GM12878 (cell line): ENCODE measurements at regions not wholly inside any gene's neighbourhood (a gene's known extent, or its start where the extent isn't known, plus 50 kb on each side); places are given as distances from the start of the nearest gene placed in this dataset.

ENCODE experiments used
- ATAC-seq: fragments of 200-7000 bp; cut with Tn5 transposase; 3 replicates; pipeline ENCODE4 v1.9.1; 2020; ENCODE audit warnings: mild to moderate bottlenecking, moderate library complexity
- BruUV-seq: library from RNA; stranded (reverse); fragments of 400-500 nt; replicated peaks from 2 replicates; lab custom pipeline; 2021; lab: Mats Ljungman, UMichigan
- CTCF ChIA-PET: fragments of 300-600 bp; sonication (Branson Sonifier 250); formaldehyde crosslinking; extraction: SDS; loops from one replicate; lab custom pipeline; 2021; ENCODE audit warnings: inconsistent platforms; lab: Yijun Ruan, JAX
- POLR2A ChIA-PET: fragments of 350-600 bp; formaldehyde crosslinking; extraction: SDS; loops from one replicate; lab custom pipeline; 2021; ENCODE audit warnings: inconsistent platforms; lab: Charles Lee
- RAD21 ChIA-PET: fragments of 300-600 bp; sonication (Branson Sonifier 250); formaldehyde crosslinking; loops from one replicate; lab custom pipeline; 2023; ENCODE audit warnings: antibody characterized with exemption; ENCODE audit not compliant: unreplicated experiment; lab: Charles Lee
- SMC1A ChIA-PET: fragments of 300-600 bp; sonication (Branson Sonifier 250); formaldehyde crosslinking; loops from one replicate; lab custom pipeline; 2023; ENCODE audit not compliant: unreplicated experiment, uncharacterized antibody; lab: Charles Lee
- DNase-seq: peaks from one replicate; pipeline ENCODE4 v3.0.0-alpha.2; 2011; ENCODE audit warnings: low read depth, low spot score
- FAIRE-seq: peaks from 3 replicates; lab custom pipeline; 2011; peaks lifted over from hg19 to GRCh38; lab: Jason Lieb, UNC
- H2AFZ ChIP-seq: 2 replicates; pipeline ENCODE4 v1.6.0; 2011; ENCODE audit warnings: low read depth, low read length, control low read depth; ENCODE audit not compliant: control insufficient read depth
- H3K27ac ChIP-seq: 2 replicates; pipeline ENCODE4 v1.5.1; 2011; ENCODE audit warnings: control low read depth; ENCODE audit not compliant: control insufficient read depth, insufficient read depth
- H3K27me3 ChIP-seq, 2 experiments: replicated peaks in 1 of 2; 2 replicates each; pipeline versions ENCODE4 v1.6.0 to v1.6.1; 2011; ENCODE audit warnings: low read length in 1 of 2; ENCODE audit not compliant: control insufficient read depth in 2 of 2, insufficient read depth in 2 of 2
- H3K36me3 ChIP-seq, 2 experiments: 2 replicates each; pipeline ENCODE4 v1.5.1; 2011; ENCODE audit warnings: low read length in 1 of 2; ENCODE audit not compliant: control insufficient read depth in 2 of 2, insufficient read depth in 2 of 2
- H3K4me1 ChIP-seq: 2 replicates; pipeline ENCODE4 v1.6.1; 2011; ENCODE audit warnings: mild to moderate bottlenecking, low read length, moderate library complexity, mixed read lengths; ENCODE audit not compliant: control insufficient read depth, insufficient read depth
- H3K4me2 ChIP-seq: 2 replicates; pipeline ENCODE4 v1.6.0; 2011; ENCODE audit warnings: control low read depth; ENCODE audit not compliant: control insufficient read depth, insufficient read depth
- H3K4me3 ChIP-seq: fragments of 200-600 bp; sonication (generic); 2 replicates; pipeline ENCODE4 v1.5.1; 2016
- H3K79me2 ChIP-seq: 2 replicates; pipeline ENCODE4 v1.6.0; 2011; ENCODE audit warnings: low read length; ENCODE audit not compliant: control insufficient read depth, insufficient read depth
- H3K9ac ChIP-seq: 2 replicates; pipeline ENCODE4 v1.8.0; 2011; ENCODE audit warnings: low read length, control low read depth, mixed read lengths; ENCODE audit not compliant: control insufficient read depth, insufficient read depth
- H3K9me3 ChIP-seq: replicated peaks from 3 replicates; pipeline ENCODE4 v1.5.1; 2011; ENCODE audit warnings: mild to moderate bottlenecking, low read length; ENCODE audit not compliant: control insufficient read depth, insufficient read depth
- H4K20me1 ChIP-seq: 2 replicates; pipeline ENCODE4 v1.6.0; 2011; ENCODE audit not compliant: control insufficient read depth, insufficient read depth
- FOS ChIP-seq: IDR thresholded peaks from 3 replicates; pipeline ENCODE4 v1.6.1; 2011; ENCODE audit warnings: borderline replicate concordance; ENCODE audit not compliant: insufficient read length; ENCODE audit errors: extremely low read depth
- NBN ChIP-seq: fragments of 450-650 bp; IDR thresholded peaks from 2 replicates; pipeline ENCODE4 v1.6.1; 2016
- WGBS: methylation state at CpG from one replicate; pipeline ENCODE4 v1.1.6; 2016; ENCODE audit warnings: low lambda C conversion rate; ENCODE audit not compliant: insufficient replicate concordance, insufficient coverage; ENCODE audit errors: missing lambda C conversion rate; 5-methylcytosine and 5-hydroxymethylcytosine counted together
- in situ Hi-C: fragments of 300-500 bp; cut with MboI; formaldehyde crosslinking; loops from 9 replicates; pipeline ENCODE4 v1.14.3; 2018; ENCODE audit warnings: mixed read lengths
- intact Hi-C: fragments of 100-400 bp; cut with micrococcal nuclease; formaldehyde crosslinking; loops from one replicate; pipeline ENCODE4 v1.14.2; 2022; ENCODE audit not compliant: unreplicated experiment
- TF ChIP-seq, protein P1 (sequence below): fragments of 450-650 bp; IDR thresholded peaks from 2 replicates; pipeline ENCODE4 v1.6.1; 2017; ENCODE audit warnings: mild to moderate bottlenecking, moderate library complexity

DNA sequence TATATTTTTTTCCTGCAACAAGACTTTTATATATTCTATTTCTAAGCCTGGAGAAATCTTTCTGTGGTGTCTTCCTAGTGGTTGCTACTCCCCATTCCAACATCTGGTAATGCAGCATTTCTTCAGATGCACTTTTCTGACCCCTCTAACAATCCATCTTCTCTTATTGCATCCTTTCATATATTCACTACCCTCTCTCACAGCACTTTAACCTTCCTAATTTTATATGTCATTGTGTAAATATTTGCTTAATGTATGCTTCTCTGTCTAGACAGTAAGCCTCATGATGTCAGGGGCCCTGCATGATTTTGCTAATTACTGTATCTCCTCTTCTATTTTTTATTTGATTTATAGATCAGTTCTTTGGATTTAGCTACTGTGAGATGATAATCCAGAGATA lies 701.6 kb downstream of the KCNA4 start (continued):
- TF ChIP-seq, protein P1, sequence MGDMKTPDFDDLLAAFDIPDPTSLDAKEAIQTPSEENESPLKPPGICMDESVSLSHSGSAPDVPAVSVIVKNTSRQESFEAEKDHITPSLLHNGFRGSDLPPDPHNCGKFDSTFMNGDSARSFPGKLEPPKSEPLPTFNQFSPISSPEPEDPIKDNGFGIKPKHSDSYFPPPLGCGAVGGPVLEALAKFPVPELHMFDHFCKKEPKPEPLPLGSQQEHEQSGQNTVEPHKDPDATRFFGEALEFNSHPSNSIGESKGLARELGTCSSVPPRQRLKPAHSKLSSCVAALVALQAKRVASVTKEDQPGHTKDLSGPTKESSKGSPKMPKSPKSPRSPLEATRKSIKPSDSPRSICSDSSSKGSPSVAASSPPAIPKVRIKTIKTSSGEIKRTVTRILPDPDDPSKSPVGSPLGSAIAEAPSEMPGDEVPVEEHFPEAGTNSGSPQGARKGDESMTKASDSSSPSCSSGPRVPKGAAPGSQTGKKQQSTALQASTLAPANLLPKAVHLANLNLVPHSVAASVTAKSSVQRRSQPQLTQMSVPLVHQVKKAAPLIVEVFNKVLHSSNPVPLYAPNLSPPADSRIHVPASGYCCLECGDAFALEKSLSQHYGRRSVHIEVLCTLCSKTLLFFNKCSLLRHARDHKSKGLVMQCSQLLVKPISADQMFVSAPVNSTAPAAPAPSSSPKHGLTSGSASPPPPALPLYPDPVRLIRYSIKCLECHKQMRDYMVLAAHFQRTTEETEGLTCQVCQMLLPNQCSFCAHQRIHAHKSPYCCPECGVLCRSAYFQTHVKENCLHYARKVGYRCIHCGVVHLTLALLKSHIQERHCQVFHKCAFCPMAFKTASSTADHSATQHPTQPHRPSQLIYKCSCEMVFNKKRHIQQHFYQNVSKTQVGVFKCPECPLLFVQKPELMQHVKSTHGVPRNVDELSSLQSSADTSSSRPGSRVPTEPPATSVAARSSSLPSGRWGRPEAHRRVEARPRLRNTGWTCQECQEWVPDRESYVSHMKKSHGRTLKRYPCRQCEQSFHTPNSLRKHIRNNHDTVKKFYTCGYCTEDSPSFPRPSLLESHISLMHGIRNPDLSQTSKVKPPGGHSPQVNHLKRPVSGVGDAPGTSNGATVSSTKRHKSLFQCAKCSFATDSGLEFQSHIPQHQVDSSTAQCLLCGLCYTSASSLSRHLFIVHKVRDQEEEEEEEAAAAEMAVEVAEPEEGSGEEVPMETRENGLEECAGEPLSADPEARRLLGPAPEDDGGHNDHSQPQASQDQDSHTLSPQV = no peak
- no peak for TF ChIP-seq NBN

DNA sequence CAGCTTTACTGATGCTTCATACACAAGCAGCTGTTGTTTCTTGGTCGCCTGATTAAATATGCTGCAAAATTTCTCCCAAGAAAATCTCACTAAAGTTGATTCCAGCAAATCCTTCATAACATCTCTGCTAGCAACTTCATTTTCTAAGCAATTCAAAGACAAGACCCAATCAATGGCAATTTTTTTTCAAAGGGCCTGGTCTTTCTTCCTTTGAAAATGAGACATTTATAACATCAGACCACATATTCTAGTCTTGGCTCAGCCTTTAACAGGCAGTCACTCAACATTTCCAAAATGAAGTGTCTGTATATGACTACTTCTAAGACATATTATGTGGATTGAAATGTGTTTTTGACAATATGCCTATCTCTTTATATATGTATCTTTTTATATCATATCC lies 702.6 kb downstream of the KCNA4 start:
- DNase-seq = no peak
- POLR2A ChIA-PET = interaction anchor here (0.9 kb wide), 1 partner anchor 9 kb away, joined by 3 read pairs; no protein-coding TSS in a partner anchor
- intact Hi-C loops = no loop called here
- RAD21 ChIA-PET = no interaction called here
- no peaks in the 10 kb centered on the region for H4K20me1 ChIP-seq
- SMC1A ChIA-PET = interaction anchor here (1.2 kb wide), 1 partner anchor 15 kb away, joined by 3 read pairs; no protein-coding TSS in a partner anchor
- no peaks in the 10 kb centered on the region for H3K9me3 ChIP-seq
- no peak overlapping the region for H3K4me2 ChIP-seq
- CTCF ChIA-PET = no interaction called here
- H3K27ac ChIP-seq = no peak overlapping the region
- H3K36me3 ChIP-seq = no peaks in the 10 kb centered on the region
- no peak overlapping the region for H3K4me3 ChIP-seq
- no peak for FAIRE-seq
- H3K9ac ChIP-seq = no peak overlapping the region
- no peak for TF ChIP-seq FOS
- H3K4me1 ChIP-seq = no peaks in the 10 kb centered on the region
- H2AFZ ChIP-seq = no peak overlapping the region
- 0% methylated on average over 1 of the region's 1 CpG for WGBS
- no peaks in the 10 kb centered on the region for H3K27me3 ChIP-seq
- H3K79me2 ChIP-seq = no peaks in the 10 kb centered on the region
- ATAC-seq = no peak
- in situ Hi-C loops = no loop called here
- BruUV-seq = no TSS peak
